GM18507 (cell line): ENCODE measurements at regions not wholly inside any gene's neighbourhood (a gene's known extent, or its start where the extent isn't known, plus 50 kb on each side); places are given as distances from the start of the nearest gene placed in this dataset.
"Not testable (repeated sequence)": the region's sequence is repeated elsewhere in the genome, so short reads cannot be mapped to it uniquely, and the experiment has no call there.

Experiments
- DNase-seq: peaks from one replicate; pipeline ENCODE4 v3.0.0; 2011; ENCODE audit warnings: low read depth; ENCODE audit not compliant: insufficient read length; ENCODE audit errors: extremely low spot score
- FAIRE-seq: peaks from 2 replicates; lab custom pipeline; 2011; peaks lifted over from hg19 to GRCh38; lab: Jason Lieb, UNC

- FAIRE-seq = peak; percentile 5
- no peak for DNase-seq
Measured at GRCh38 chr14:53766106-53766505, 190.5 kb downstream of the BMP4 start.

GRCh38 chr14:53764846-53765245, 191.8 kb downstream of the BMP4 start:
- FAIRE-seq = no peak
- DNase-seq = no peak

- FAIRE-seq = no peak
- DNase-seq = no peak
Measured at GRCh38 chr14:53758141-53758540, 198.5 kb downstream of the BMP4 start.

GRCh38 chr14:53757732-53758131, 198.9 kb downstream of the BMP4 start:
- DNase-seq = no peak
- FAIRE-seq = no peak

- no peak for FAIRE-seq
- no peak for DNase-seq
Measured at GRCh38 chr14:53751650-53752049, 205.0 kb downstream of the BMP4 start.

- DNase-seq = no peak
- FAIRE-seq = no peak
Measured at GRCh38 chr14:53748691-53749090, 207.9 kb downstream of the BMP4 start.

GRCh38 chr14:53744857-53745256, 211.8 kb downstream of the BMP4 start:
- FAIRE-seq (no peak), DNase-seq (no peak)

- DNase-seq (no peak), FAIRE-seq (no peak)
Measured at GRCh38 chr14:53743371-53743770, 213.3 kb downstream of the BMP4 start.

GRCh38 chr14:53742233-53742620, 214.4 kb downstream of the BMP4 start:
- no peak for FAIRE-seq

GRCh38 chr14:53741479-53742232, 215.0 kb downstream of the BMP4 start:
- no peak for FAIRE-seq
- no peak for DNase-seq

More at GRCh38 chr14:53742233-53742620, 214.4 kb downstream of the BMP4 start:
- DNase-seq = no peak

GRCh38 chr14:53740570-53740969, 216.1 kb downstream of the BMP4 start:
- FAIRE-seq = no peak
- no peak for DNase-seq

- no peak for FAIRE-seq
- DNase-seq = no peak
Measured at GRCh38 chr14:53735916-53736315, 220.7 kb downstream of the BMP4 start.

GRCh38 chr14:53723221-53723620, 233.4 kb downstream of the BMP4 start:
- FAIRE-seq = no peak
- DNase-seq = no peak

- no peak for DNase-seq
- FAIRE-seq = no peak
Measured at GRCh38 chr14:53719536-53719935, 237.1 kb downstream of the BMP4 start.

- DNase-seq (no peak), FAIRE-seq (no peak)
Measured at GRCh38 chr14:53716578-53716977, 240.0 kb downstream of the BMP4 start.

GRCh38 chr14:53715193-53715721, 241.4 kb downstream of the BMP4 start:
- FAIRE-seq = no peak
- no peak for DNase-seq

- DNase-seq (no peak), FAIRE-seq (no peak)
Measured at GRCh38 chr14:53714495-53715192, 242.0 kb downstream of the BMP4 start.

GRCh38 chr14:53712901-53713300, 243.7 kb downstream of the BMP4 start:
- not testable (repeated sequence) for FAIRE-seq, DNase-seq

- FAIRE-seq (no peak), DNase-seq (no peak)
Measured at GRCh38 chr14:53711205-53711604, 245.4 kb downstream of the BMP4 start.

- DNase-seq (no peak), FAIRE-seq (no peak)
Measured at GRCh38 chr14:53710615-53711014, 246.0 kb downstream of the BMP4 start.

GRCh38 chr14:53709381-53709780, 247.2 kb downstream of the BMP4 start:
- DNase-seq = no peak
- no peak for FAIRE-seq
